WTC11 (cell line): ENCODE measurements at regions not wholly inside any gene's neighbourhood (a gene's known extent, or its start where the extent isn't known, plus 50 kb on each side); places are given as distances from the start of the nearest gene placed in this dataset.

ENCODE experiments used
- ATAC-seq: fragments of 200-7000 bp; cut with Tn5 transposase; 2 replicates; pipeline ENCODE4 v1.10.0; 2021; ENCODE audit warnings: mild to moderate bottlenecking, moderate library complexity
- CTCF ChIA-PET: fragments of 300-600 bp; sonication (Branson Sonifier 250); formaldehyde crosslinking; loops from one replicate; lab custom pipeline; 2021; ENCODE audit warnings: antibody characterized with exemption; lab: Charles Lee
- POLR2A ChIA-PET: fragments of 350-600 bp; sonication (Branson Sonifier 250); formaldehyde crosslinking; loops from one replicate; lab custom pipeline; 2021; ENCODE audit warnings: antibody characterized with exemption; lab: Charles Lee
- DNase-seq: peaks from one replicate; pipeline ENCODE4 v3.0.0; 2021; ENCODE audit warnings: low spot score
- H3K27ac Mint-ChIP-seq: 2 replicates; pipeline ENCODE4 v1.8.0; 2021; ENCODE audit warnings: mixed read lengths
- H3K27me3 Mint-ChIP-seq: 2 replicates; pipeline ENCODE4 v1.8.0; 2021; ENCODE audit warnings: low read depth, mild to moderate bottlenecking, moderate library complexity, mixed read lengths
- H3K36me3 Mint-ChIP-seq: 2 replicates; pipeline ENCODE4 v1.8.0; 2021; ENCODE audit warnings: mixed read lengths
- H3K4me1 Mint-ChIP-seq: 2 replicates; pipeline ENCODE4 v1.8.0; 2022; ENCODE audit warnings: mixed read lengths
- H3K4me3 Mint-ChIP-seq: 2 replicates; pipeline ENCODE4 v1.8.0; 2021; ENCODE audit warnings: mild to moderate bottlenecking, moderate library complexity, mixed read lengths
- H3K9me3 Mint-ChIP-seq: 2 replicates; pipeline ENCODE4 v1.8.0; 2021; ENCODE audit warnings: mixed read lengths
- EMX1 ChIP-seq: fragments of 250-450 bp; sonication (Bioruptor Pico); IDR thresholded peaks from 2 replicates; pipeline ENCODE4 v1.8.0; 2021; ENCODE audit warnings: mild to moderate bottlenecking
- ERG ChIP-seq: fragments of 250-450 bp; sonication (Bioruptor Pico); IDR thresholded peaks from 2 replicates; pipeline ENCODE4 v1.8.0; 2021; ENCODE audit warnings: mild to moderate bottlenecking
- FOXK1 ChIP-seq: sonication (generic); formaldehyde crosslinking; IDR thresholded peaks from 2 replicates; pipeline ENCODE4 v1.8.0; 2022; ENCODE audit warnings: mild to moderate bottlenecking, moderate library complexity, missing genetic modification reagents
- GRHL2 ChIP-seq: fragments of 250-450 bp; sonication (Bioruptor Pico); IDR thresholded peaks from 2 replicates; pipeline ENCODE4 v1.8.0; 2022; ENCODE audit warnings: mild to moderate bottlenecking, moderate library complexity; ENCODE audit not compliant: insufficient replicate concordance, severe bottlenecking
- HMGA2 ChIP-seq: fragments of 250-450 bp; sonication (Bioruptor Pico); IDR thresholded peaks from 2 replicates; pipeline ENCODE4 v1.4.0; 2021; ENCODE audit warnings: mild to moderate bottlenecking, moderate library complexity
- MXD4 ChIP-seq: fragments of 250-450 bp; sonication (Bioruptor Pico); IDR thresholded peaks from 2 replicates; pipeline ENCODE4 v1.8.0; 2021; ENCODE audit warnings: mild to moderate bottlenecking, moderate library complexity, borderline replicate concordance
- NR2C2 ChIP-seq: sonication (generic); formaldehyde crosslinking; IDR thresholded peaks from 2 replicates; pipeline ENCODE4 v1.8.0; 2022; ENCODE audit warnings: mild to moderate bottlenecking, missing genetic modification reagents
- NR3C1 ChIP-seq: sonication (generic); formaldehyde crosslinking; conservative IDR thresholded peaks from 2 replicates; pipeline ENCODE4 v1.8.1; 2023; ENCODE audit warnings: low read depth, mild to moderate bottlenecking, missing genetic modification reagents
- SMAD4 ChIP-seq: sonication (generic); formaldehyde crosslinking; IDR thresholded peaks from 2 replicates; pipeline ENCODE4 v1.8.0; 2022; ENCODE audit warnings: mild to moderate bottlenecking, missing genetic modification reagents
- SOX15 ChIP-seq: fragments of 250-450 bp; sonication (Bioruptor Pico); IDR thresholded peaks from 2 replicates; pipeline ENCODE4 v1.9.0; 2021; ENCODE audit warnings: mild to moderate bottlenecking
- TCF7 ChIP-seq: sonication (generic); formaldehyde crosslinking; IDR thresholded peaks from 2 replicates; pipeline ENCODE4 v1.8.0; 2022; ENCODE audit warnings: mild to moderate bottlenecking, low read depth, missing genetic modification reagents, moderate library complexity
- TEAD1 ChIP-seq: sonication (generic); formaldehyde crosslinking; IDR thresholded peaks from 2 replicates; pipeline ENCODE4 v1.8.0; 2022; ENCODE audit warnings: mild to moderate bottlenecking, missing genetic modification reagents
- TEAD4 ChIP-seq: sonication (generic); formaldehyde crosslinking; IDR thresholded peaks from 2 replicates; pipeline ENCODE4 v1.8.0; 2022; ENCODE audit warnings: mild to moderate bottlenecking, missing genetic modification reagents
- ZNF232 ChIP-seq: sonication (generic); formaldehyde crosslinking; IDR thresholded peaks from 2 replicates; pipeline ENCODE4 v1.8.0; 2022; ENCODE audit warnings: mild to moderate bottlenecking, missing genetic modification reagents
- TF ChIP-seq, protein P1 (sequence below): fragments of 250-450 bp; sonication (Bioruptor Pico); IDR thresholded peaks from 2 replicates; pipeline ENCODE4 v1.9.0; 2021; ENCODE audit warnings: moderate library complexity, mild to moderate bottlenecking, inconsistent platforms, borderline replicate concordance
- TF ChIP-seq, protein P2 (sequence below): fragments of 250-450 bp; sonication (Bioruptor Pico); IDR thresholded peaks from 2 replicates; pipeline ENCODE4 v1.9.0; 2021; ENCODE audit warnings: mild to moderate bottlenecking
- TF ChIP-seq, protein P3 (sequence below): sonication (generic); formaldehyde crosslinking; IDR thresholded peaks from 2 replicates; pipeline ENCODE4 v1.8.0; 2022; ENCODE audit warnings: mild to moderate bottlenecking, missing genetic modification reagents
- TF ChIP-seq, protein P4 (sequence below): sonication (generic); formaldehyde crosslinking; IDR thresholded peaks from 2 replicates; pipeline ENCODE4 v1.8.1; 2022; ENCODE audit warnings: missing genetic modification reagents, borderline replicate concordance
- TF ChIP-seq, protein P5 (sequence below): sonication (generic); formaldehyde crosslinking; conservative IDR thresholded peaks from 2 replicates; pipeline ENCODE4 v1.8.1; 2023; ENCODE audit warnings: mild to moderate bottlenecking, low read depth, missing genetic modification reagents, moderate library complexity
- TF ChIP-seq, protein P6 (sequence below): sonication (generic); formaldehyde crosslinking; IDR thresholded peaks from 2 replicates; pipeline ENCODE4 v1.8.1; 2022; ENCODE audit warnings: mild to moderate bottlenecking, missing genetic modification reagents, moderate library complexity, borderline replicate concordance

DNA sequence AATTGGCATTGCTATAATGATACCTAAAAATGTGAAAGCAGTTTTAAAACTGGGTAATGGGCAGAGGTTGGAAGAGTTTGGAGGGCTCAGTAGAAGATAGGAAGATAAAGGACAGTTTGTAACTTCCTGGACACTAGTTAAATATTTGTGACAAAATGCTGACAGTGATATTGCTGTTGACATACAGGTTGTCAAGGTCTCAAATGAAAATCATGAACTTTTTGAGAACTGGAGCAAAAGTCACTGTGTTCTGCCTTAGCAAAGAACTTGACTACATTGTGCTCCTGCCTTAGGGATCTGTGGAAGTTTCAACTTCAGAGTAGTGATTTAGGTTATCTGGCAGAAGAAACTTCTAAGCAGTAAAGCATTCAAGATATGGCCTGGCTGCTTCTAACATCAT is 113.7 kb upstream of the CD96 start:
- ChIA-PET CTCF (no interaction called here), POLR2A (no interaction called here)
- Mint-ChIP-seq H3K4me3 (no peak overlapping the region), H3K27ac (no peak overlapping the region), H3K36me3 (no peaks in the 10 kb centered on the region), H3K27me3 (no peaks in the 10 kb centered on the region), H3K9me3 (peaks cover 28% of the 10 kb centered on the region), H3K4me1 (no peaks in the 10 kb centered on the region)
- DNase-seq: no peak
- ATAC-seq: no peak
- TF ChIP-seq, protein P1, sequence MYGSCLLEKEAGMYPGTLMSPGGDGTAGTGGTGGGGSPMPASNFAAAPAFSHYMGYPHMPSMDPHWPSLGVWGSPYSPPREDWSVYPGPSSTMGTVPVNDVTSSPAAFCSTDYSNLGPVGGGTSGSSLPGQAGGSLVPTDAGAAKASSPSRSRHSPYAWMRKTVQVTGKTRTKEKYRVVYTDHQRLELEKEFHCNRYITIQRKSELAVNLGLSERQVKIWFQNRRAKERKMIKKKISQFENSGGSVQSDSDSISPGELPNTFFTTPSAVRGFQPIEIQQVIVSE: no peak
- no peak for TF ChIP-seq ZNF232 (CRISPR knock-in tag)

DNA sequence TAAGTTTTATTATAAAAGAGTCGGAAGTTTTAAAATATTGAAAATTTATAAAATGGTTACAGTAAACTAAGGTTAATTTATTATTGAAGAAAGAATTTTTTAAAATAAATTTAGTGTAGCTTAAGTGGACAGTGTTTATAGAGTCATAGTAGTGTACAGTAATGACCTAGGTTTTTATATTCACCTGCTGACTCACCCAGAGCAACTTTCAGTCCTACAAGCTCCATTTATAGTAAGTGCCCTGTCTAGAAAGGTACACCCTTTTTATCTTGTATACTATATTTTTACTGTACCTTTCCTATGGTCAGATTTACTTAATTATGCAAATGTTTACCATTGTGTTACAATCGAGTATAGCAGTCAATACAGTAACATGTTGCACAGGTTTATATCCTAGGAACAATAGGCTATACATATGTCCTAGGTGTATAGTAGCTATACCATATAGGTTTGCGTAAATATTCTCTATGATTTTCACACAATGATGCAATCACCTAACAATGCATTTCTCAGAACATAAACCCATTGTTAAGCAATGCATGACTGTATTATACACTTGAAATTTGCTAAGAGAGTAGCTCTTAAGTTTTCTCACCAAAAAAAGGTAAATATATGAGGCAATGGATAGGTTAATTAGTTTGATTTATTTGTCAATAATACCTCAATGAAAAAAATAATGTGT is 106.9 kb upstream of the CD96 start:
- no peak for ATAC-seq
- CTCF ChIA-PET: no interaction called here
- POLR2A ChIA-PET: no interaction called here
- DNase-seq: no peak
- H3K4me1 Mint-ChIP-seq: no peaks in the 10 kb centered on the region
- H3K27ac Mint-ChIP-seq: no peak overlapping the region
- no peaks in the 10 kb centered on the region for H3K36me3 Mint-ChIP-seq
- H3K9me3 Mint-ChIP-seq: peaks cover 10% of the 10 kb centered on the region
- TF ChIP-seq SMAD4: no peak
- TF ChIP-seq, protein P2, sequence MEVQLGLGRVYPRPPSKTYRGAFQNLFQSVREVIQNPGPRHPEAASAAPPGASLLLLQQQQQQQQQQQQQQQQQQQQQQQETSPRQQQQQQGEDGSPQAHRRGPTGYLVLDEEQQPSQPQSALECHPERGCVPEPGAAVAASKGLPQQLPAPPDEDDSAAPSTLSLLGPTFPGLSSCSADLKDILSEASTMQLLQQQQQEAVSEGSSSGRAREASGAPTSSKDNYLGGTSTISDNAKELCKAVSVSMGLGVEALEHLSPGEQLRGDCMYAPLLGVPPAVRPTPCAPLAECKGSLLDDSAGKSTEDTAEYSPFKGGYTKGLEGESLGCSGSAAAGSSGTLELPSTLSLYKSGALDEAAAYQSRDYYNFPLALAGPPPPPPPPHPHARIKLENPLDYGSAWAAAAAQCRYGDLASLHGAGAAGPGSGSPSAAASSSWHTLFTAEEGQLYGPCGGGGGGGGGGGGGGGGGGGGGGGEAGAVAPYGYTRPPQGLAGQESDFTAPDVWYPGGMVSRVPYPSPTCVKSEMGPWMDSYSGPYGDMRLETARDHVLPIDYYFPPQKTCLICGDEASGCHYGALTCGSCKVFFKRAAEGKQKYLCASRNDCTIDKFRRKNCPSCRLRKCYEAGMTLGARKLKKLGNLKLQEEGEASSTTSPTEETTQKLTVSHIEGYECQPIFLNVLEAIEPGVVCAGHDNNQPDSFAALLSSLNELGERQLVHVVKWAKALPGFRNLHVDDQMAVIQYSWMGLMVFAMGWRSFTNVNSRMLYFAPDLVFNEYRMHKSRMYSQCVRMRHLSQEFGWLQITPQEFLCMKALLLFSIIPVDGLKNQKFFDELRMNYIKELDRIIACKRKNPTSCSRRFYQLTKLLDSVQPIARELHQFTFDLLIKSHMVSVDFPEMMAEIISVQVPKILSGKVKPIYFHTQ (CRISPR knock-in tag): no peak
- TF ChIP-seq TEAD1 (CRISPR knock-in tag): no peak
- no peak for TF ChIP-seq GRHL2 (CRISPR knock-in tag)
- TF ChIP-seq TEAD4 (CRISPR knock-in tag): no peak
- no peak for TF ChIP-seq HMGA2 (CRISPR knock-in tag)
- TF ChIP-seq TCF7 (CRISPR knock-in tag): no peak
- no peaks in the 10 kb centered on the region for H3K27me3 Mint-ChIP-seq
- H3K4me3 Mint-ChIP-seq: no peak overlapping the region

- ATAC-seq: no peak
- ChIA-PET POLR2A (no interaction called here), CTCF (no interaction called here)
- peaks cover 9% of the 10 kb centered on the region for H3K9me3 Mint-ChIP-seq
- no peaks in the 10 kb centered on the region for H3K36me3 Mint-ChIP-seq
- no peaks in the 10 kb centered on the region for H3K4me1 Mint-ChIP-seq
- no peak overlapping the region for H3K4me3 Mint-ChIP-seq
- no peaks in the 10 kb centered on the region for H3K27me3 Mint-ChIP-seq
- no peak for DNase-seq
- no peak overlapping the region for H3K27ac Mint-ChIP-seq
- TF ChIP-seq FOXK1 (CRISPR knock-in tag): no peak
- TF ChIP-seq, protein P3, sequence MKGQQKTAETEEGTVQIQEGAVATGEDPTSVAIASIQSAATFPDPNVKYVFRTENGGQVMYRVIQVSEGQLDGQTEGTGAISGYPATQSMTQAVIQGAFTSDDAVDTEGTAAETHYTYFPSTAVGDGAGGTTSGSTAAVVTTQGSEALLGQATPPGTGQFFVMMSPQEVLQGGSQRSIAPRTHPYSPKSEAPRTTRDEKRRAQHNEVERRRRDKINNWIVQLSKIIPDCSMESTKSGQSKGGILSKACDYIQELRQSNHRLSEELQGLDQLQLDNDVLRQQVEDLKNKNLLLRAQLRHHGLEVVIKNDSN: no peak
- TF ChIP-seq, protein P1: no peak
- TF ChIP-seq, protein P4, sequence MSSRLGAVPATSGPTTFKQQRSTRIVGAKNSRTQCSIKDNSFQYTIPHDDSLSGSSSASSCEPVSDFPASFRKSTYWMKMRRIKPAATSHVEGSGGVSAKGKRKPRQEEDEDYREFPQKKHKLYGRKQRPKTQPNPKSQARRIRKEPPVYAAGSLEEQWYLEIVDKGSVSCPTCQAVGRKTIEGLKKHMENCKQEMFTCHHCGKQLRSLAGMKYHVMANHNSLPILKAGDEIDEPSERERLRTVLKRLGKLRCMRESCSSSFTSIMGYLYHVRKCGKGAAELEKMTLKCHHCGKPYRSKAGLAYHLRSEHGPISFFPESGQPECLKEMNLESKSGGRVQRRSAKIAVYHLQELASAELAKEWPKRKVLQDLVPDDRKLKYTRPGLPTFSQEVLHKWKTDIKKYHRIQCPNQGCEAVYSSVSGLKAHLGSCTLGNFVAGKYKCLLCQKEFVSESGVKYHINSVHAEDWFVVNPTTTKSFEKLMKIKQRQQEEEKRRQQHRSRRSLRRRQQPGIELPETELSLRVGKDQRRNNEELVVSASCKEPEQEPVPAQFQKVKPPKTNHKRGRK (CRISPR knock-in tag): no peak
- TF ChIP-seq, protein P5, sequence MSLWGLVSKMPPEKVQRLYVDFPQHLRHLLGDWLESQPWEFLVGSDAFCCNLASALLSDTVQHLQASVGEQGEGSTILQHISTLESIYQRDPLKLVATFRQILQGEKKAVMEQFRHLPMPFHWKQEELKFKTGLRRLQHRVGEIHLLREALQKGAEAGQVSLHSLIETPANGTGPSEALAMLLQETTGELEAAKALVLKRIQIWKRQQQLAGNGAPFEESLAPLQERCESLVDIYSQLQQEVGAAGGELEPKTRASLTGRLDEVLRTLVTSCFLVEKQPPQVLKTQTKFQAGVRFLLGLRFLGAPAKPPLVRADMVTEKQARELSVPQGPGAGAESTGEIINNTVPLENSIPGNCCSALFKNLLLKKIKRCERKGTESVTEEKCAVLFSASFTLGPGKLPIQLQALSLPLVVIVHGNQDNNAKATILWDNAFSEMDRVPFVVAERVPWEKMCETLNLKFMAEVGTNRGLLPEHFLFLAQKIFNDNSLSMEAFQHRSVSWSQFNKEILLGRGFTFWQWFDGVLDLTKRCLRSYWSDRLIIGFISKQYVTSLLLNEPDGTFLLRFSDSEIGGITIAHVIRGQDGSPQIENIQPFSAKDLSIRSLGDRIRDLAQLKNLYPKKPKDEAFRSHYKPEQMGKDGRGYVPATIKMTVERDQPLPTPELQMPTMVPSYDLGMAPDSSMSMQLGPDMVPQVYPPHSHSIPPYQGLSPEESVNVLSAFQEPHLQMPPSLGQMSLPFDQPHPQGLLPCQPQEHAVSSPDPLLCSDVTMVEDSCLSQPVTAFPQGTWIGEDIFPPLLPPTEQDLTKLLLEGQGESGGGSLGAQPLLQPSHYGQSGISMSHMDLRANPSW (CRISPR knock-in tag): no peak
- TF ChIP-seq NR3C1 (CRISPR knock-in tag): no peak
- no peak for TF ChIP-seq NR2C2
- no peak for TF ChIP-seq ERG (CRISPR knock-in tag)
- TF ChIP-seq EMX1 (CRISPR knock-in tag): no peak
- TF ChIP-seq, protein P6, sequence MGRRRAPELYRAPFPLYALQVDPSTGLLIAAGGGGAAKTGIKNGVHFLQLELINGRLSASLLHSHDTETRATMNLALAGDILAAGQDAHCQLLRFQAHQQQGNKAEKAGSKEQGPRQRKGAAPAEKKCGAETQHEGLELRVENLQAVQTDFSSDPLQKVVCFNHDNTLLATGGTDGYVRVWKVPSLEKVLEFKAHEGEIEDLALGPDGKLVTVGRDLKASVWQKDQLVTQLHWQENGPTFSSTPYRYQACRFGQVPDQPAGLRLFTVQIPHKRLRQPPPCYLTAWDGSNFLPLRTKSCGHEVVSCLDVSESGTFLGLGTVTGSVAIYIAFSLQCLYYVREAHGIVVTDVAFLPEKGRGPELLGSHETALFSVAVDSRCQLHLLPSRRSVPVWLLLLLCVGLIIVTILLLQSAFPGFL (CRISPR knock-in tag): no peak
- TF ChIP-seq MXD4: no peak
- no peak for TF ChIP-seq SOX15 (CRISPR knock-in tag)
- TF ChIP-seq SMAD4: no peak
Measured at GRCh38 chr3:111438283-111438682, 103.7 kb upstream of the CD96 start.
